HAP-1 (cell line): ENCODE measurements at regions not wholly inside any gene's neighbourhood (a gene's known extent, or its start where the extent isn't known, plus 50 kb on each side); places are given as distances from the start of the nearest gene placed in this dataset.

Experiments used
- DNase-seq, 2 experiments: peaks; one replicate each; pipeline ENCODE4 v3.0.0-alpha.2; 2016 to 2020; ENCODE audit warnings: low spot score in 2 of 2
- H3K27me3 ChIP-seq: fragments of 250-450 bp; sonication (Bioruptor Pico); 2 replicates; pipeline ENCODE4 v1.5.1; 2020; ENCODE audit warnings: low read depth, mild to moderate bottlenecking, moderate library complexity
- H3K36me3 ChIP-seq: fragments of 250-450 bp; sonication (Bioruptor Pico); replicated peaks from 2 replicates; pipeline ENCODE4 v1.5.1; 2020; ENCODE audit warnings: mild to moderate bottlenecking
- H3K4me1 ChIP-seq: fragments of 250-450 bp; sonication (Bioruptor Pico); 2 replicates; pipeline ENCODE4 v1.5.1; 2020; ENCODE audit warnings: mild to moderate bottlenecking
- H3K4me3 ChIP-seq: fragments of 250-450 bp; sonication (Bioruptor Pico); 2 replicates; pipeline ENCODE4 v1.5.1; 2020; ENCODE audit warnings: mild to moderate bottlenecking, moderate library complexity
- H3K9me3 ChIP-seq: fragments of 250-450 bp; sonication (Bioruptor Pico); 2 replicates; pipeline ENCODE4 v1.5.1; 2020; ENCODE audit warnings: mild to moderate bottlenecking, moderate library complexity
- in situ Hi-C: fragments of 300-500 bp; cut with MboI; formaldehyde crosslinking; loops from 3 replicates; pipeline ENCODE4 v1.14.3; 2020; ENCODE audit warnings: low sequenced_read_pairs, inconsistent platforms, mixed read lengths

GRCh38 chr21:27418346-27418745 lies 451.5 kb upstream of the ADAMTS5 start:
- no peak overlapping the region for H3K4me3 ChIP-seq
- no peaks in the 10 kb centered on the region for H3K9me3 ChIP-seq
- no peaks in the 10 kb centered on the region for H3K4me1 ChIP-seq
- H3K27me3 ChIP-seq = no peaks in the 10 kb centered on the region
- DNase-seq = no peak
- no peaks in the 10 kb centered on the region for H3K36me3 ChIP-seq
- in situ Hi-C loops = no loop called here

- DNase-seq = no peak
- Histone ChIP-seq H3K27me3 (no peaks in the 10 kb centered on the region), H3K4me1 (no peaks in the 10 kb centered on the region), H3K36me3 (no peaks in the 10 kb centered on the region), H3K9me3 (no peaks in the 10 kb centered on the region), H3K4me3 (no peak overlapping the region)
- in situ Hi-C loops = no loop called here
Observed at GRCh38 chr21:27412530-27412929, 445.6 kb upstream of the ADAMTS5 start.

- no peaks in the 10 kb centered on the region for H3K9me3 ChIP-seq
- H3K4me3 ChIP-seq = no peak overlapping the region
- H3K36me3 ChIP-seq = no peaks in the 10 kb centered on the region
- no peaks in the 10 kb centered on the region for H3K27me3 ChIP-seq
- no peak for DNase-seq
- H3K4me1 ChIP-seq = no peaks in the 10 kb centered on the region
- in situ Hi-C loops = no loop called here
Observed at GRCh38 chr21:27408826-27409225, 441.9 kb upstream of the ADAMTS5 start.

GRCh38 chr21:27407271-27407670 lies 440.4 kb upstream of the ADAMTS5 start:
- DNase-seq = no peak
- in situ Hi-C loops = no loop called here
- H3K27me3 ChIP-seq = no peaks in the 10 kb centered on the region
- no peaks in the 10 kb centered on the region for H3K4me1 ChIP-seq
- H3K9me3 ChIP-seq = no peaks in the 10 kb centered on the region
- no peak overlapping the region for H3K4me3 ChIP-seq
- no peaks in the 10 kb centered on the region for H3K36me3 ChIP-seq

- DNase-seq = no peak
- no peaks in the 10 kb centered on the region for H3K27me3 ChIP-seq
- no peak overlapping the region for H3K4me3 ChIP-seq
- H3K4me1 ChIP-seq = no peaks in the 10 kb centered on the region
- H3K36me3 ChIP-seq = no peaks in the 10 kb centered on the region
- no peaks in the 10 kb centered on the region for H3K9me3 ChIP-seq
- in situ Hi-C loops = no loop called here
Observed at GRCh38 chr21:27406300-27407009, 439.6 kb upstream of the ADAMTS5 start.

GRCh38 chr21:27403011-27403410 lies 436.1 kb upstream of the ADAMTS5 start:
- H3K27me3 ChIP-seq = no peaks in the 10 kb centered on the region
- H3K4me3 ChIP-seq = no peak overlapping the region
- in situ Hi-C loops = no loop called here
- DNase-seq = no peak
- no peaks in the 10 kb centered on the region for H3K9me3 ChIP-seq
- H3K36me3 ChIP-seq = no peaks in the 10 kb centered on the region
- H3K4me1 ChIP-seq = no peaks in the 10 kb centered on the region

- Histone ChIP-seq H3K27me3 (no peaks in the 10 kb centered on the region), H3K4me3 (no peak overlapping the region), H3K4me1 (no peaks in the 10 kb centered on the region), H3K36me3 (no peaks in the 10 kb centered on the region), H3K9me3 (no peaks in the 10 kb centered on the region)
- in situ Hi-C loops = no loop called here
- no peak for DNase-seq
Observed at GRCh38 chr21:27400045-27400444, 433.2 kb upstream of the ADAMTS5 start.

- DNase-seq = no peak
- in situ Hi-C loops = loop anchor here (25.0 kb wide), 1 partner anchor 110 kb away; no protein-coding TSS in a partner anchor
Observed at GRCh38 chr21:27397578-27397977, 430.7 kb upstream of the ADAMTS5 start.

GRCh38 chr21:27393726-27394125 lies 426.8 kb upstream of the ADAMTS5 start:
- in situ Hi-C loops = loop anchor here (25.0 kb wide), 1 partner anchor 106 kb away; no protein-coding TSS in a partner anchor
- Histone ChIP-seq H3K27me3 (no peaks in the 10 kb centered on the region), H3K4me1 (no peaks in the 10 kb centered on the region), H3K4me3 (no peak overlapping the region), H3K9me3 (no peaks in the 10 kb centered on the region), H3K36me3 (no peaks in the 10 kb centered on the region)
- no peak for DNase-seq

More at GRCh38 chr21:27397578-27397977, 430.7 kb upstream of the ADAMTS5 start:
- H3K9me3 ChIP-seq = no peaks in the 10 kb centered on the region
- H3K36me3 ChIP-seq = no peaks in the 10 kb centered on the region
- H3K4me1 ChIP-seq = no peaks in the 10 kb centered on the region
- no peaks in the 10 kb centered on the region for H3K27me3 ChIP-seq
- H3K4me3 ChIP-seq = no peak overlapping the region

- H3K4me1 ChIP-seq = no peaks in the 10 kb centered on the region
- H3K4me3 ChIP-seq = no peak overlapping the region
- H3K36me3 ChIP-seq = no peaks in the 10 kb centered on the region
- no peak for DNase-seq
- H3K9me3 ChIP-seq = no peaks in the 10 kb centered on the region
- H3K27me3 ChIP-seq = no peaks in the 10 kb centered on the region
- in situ Hi-C loops = loop anchor here (25.0 kb wide), 1 partner anchor 105 kb away; no protein-coding TSS in a partner anchor
Observed at GRCh38 chr21:27391990-27392389, 425.1 kb upstream of the ADAMTS5 start.

GRCh38 chr21:27390384-27390783 lies 423.5 kb upstream of the ADAMTS5 start:
- no peak for DNase-seq
- Histone ChIP-seq H3K36me3 (no peaks in the 10 kb centered on the region), H3K4me3 (no peak overlapping the region), H3K9me3 (no peaks in the 10 kb centered on the region), H3K4me1 (no peaks in the 10 kb centered on the region), H3K27me3 (no peaks in the 10 kb centered on the region)
- in situ Hi-C loops = loop anchor here (25.0 kb wide), 1 partner anchor 103 kb away; no protein-coding TSS in a partner anchor

GRCh38 chr21:27388825-27389224 lies 421.9 kb upstream of the ADAMTS5 start:
- H3K27me3 ChIP-seq = no peaks in the 10 kb centered on the region
- in situ Hi-C loops = loop anchor here (25.0 kb wide), 1 partner anchor 102 kb away; no protein-coding TSS in a partner anchor

GRCh38 chr21:27382404-27382803 lies 415.5 kb upstream of the ADAMTS5 start:
- Histone ChIP-seq H3K9me3 (no peaks in the 10 kb centered on the region), H3K36me3 (no peaks in the 10 kb centered on the region), H3K4me3 (no peak overlapping the region), H3K27me3 (no peaks in the 10 kb centered on the region), H3K4me1 (no peaks in the 10 kb centered on the region)
- no peak for DNase-seq
- in situ Hi-C loops = loop anchor here (25.0 kb wide), 1 partner anchor 95 kb away; no protein-coding TSS in a partner anchor

More at GRCh38 chr21:27388825-27389224, 421.9 kb upstream of the ADAMTS5 start:
- Histone ChIP-seq H3K4me3 (no peak overlapping the region), H3K9me3 (no peaks in the 10 kb centered on the region), H3K4me1 (no peaks in the 10 kb centered on the region), H3K36me3 (no peaks in the 10 kb centered on the region)
- no peak for DNase-seq

- Histone ChIP-seq H3K4me3 (no peak overlapping the region), H3K4me1 (no peaks in the 10 kb centered on the region), H3K36me3 (no peaks in the 10 kb centered on the region), H3K27me3 (no peaks in the 10 kb centered on the region), H3K9me3 (no peaks in the 10 kb centered on the region)
- DNase-seq = no peak
- in situ Hi-C loops = loop anchor here (25.0 kb wide), 1 partner anchor 93 kb away; no protein-coding TSS in a partner anchor
Observed at GRCh38 chr21:27380303-27380702, 413.4 kb upstream of the ADAMTS5 start.
